MM.1S (cell line): ENCODE measurements at regions not wholly inside any gene's neighbourhood (a gene's known extent, or its start where the extent isn't known, plus 50 kb on each side); places are given as distances from the start of the nearest gene placed in this dataset.
"Not testable (repeated sequence)": the region's sequence is repeated elsewhere in the genome, so short reads cannot be mapped to it uniquely, and the experiment has no call there.

Source experiments
- DNase-seq: peaks from one replicate; pipeline ENCODE4 v3.0.0-alpha.2; 2015
- H2AFZ ChIP-seq: fragments of 300-600 bp; sonication (generic); 2 replicates; pipeline ENCODE4 v1.6.0; 2016; ENCODE audit warnings: antibody characterized with exemption, low read length
- H3F3A ChIP-seq: fragments of 300-600 bp; sonication (generic); 2 replicates; pipeline ENCODE4 v1.6.1; 2016; ENCODE audit warnings: mild to moderate bottlenecking, antibody characterized with exemption, low read length, moderate library complexity, mixed read lengths; ENCODE audit not compliant: insufficient read depth
- H3K27ac ChIP-seq: fragments of 300-600 bp; sonication (generic); 2 replicates; pipeline ENCODE4 v1.5.1; 2016; ENCODE audit warnings: mild to moderate bottlenecking, low read length
- H3K27me3 ChIP-seq: fragments of 300-600 bp; sonication (generic); replicated peaks from 2 replicates; pipeline ENCODE4 v1.6.0; 2016; ENCODE audit warnings: low read length; ENCODE audit not compliant: insufficient read depth
- H3K36me3 ChIP-seq: fragments of 300-600 bp; sonication (generic); replicated peaks from 2 replicates; pipeline ENCODE4 v1.6.1; 2016; ENCODE audit warnings: mild to moderate bottlenecking, low read length, mixed read lengths; ENCODE audit not compliant: insufficient read depth
- H3K4me1 ChIP-seq: fragments of 300-600 bp; sonication (generic); 2 replicates; pipeline ENCODE4 v1.6.1; 2016; ENCODE audit warnings: low read length, mixed read lengths
- H3K4me2 ChIP-seq: fragments of 300-600 bp; sonication (generic); 2 replicates; pipeline ENCODE4 v1.6.0; 2016; ENCODE audit warnings: low read depth, low read length
- H3K4me3 ChIP-seq: fragments of 300-600 bp; sonication (generic); 2 replicates; pipeline ENCODE4 v1.5.1; 2016; ENCODE audit warnings: low read length, mixed read lengths
- H3K79me2 ChIP-seq: fragments of 300-600 bp; sonication (generic); 2 replicates; pipeline ENCODE4 v1.6.1; 2016; ENCODE audit warnings: mixed run types, low read length, mixed read lengths
- H3K9ac ChIP-seq: fragments of 300-600 bp; sonication (generic); 2 replicates; pipeline ENCODE4 v1.6.1; 2016; ENCODE audit warnings: low read length, mixed read lengths
- H3K9me2 ChIP-seq: fragments of 300-600 bp; sonication (generic); replicated peaks from 2 replicates; pipeline ENCODE4 v1.6.1; 2016; ENCODE audit warnings: mild to moderate bottlenecking, low read length, mixed read lengths; ENCODE audit not compliant: insufficient read depth
- H3K9me3 ChIP-seq: fragments of 300-600 bp; sonication (generic); replicated peaks from 2 replicates; pipeline ENCODE4 v1.6.1; 2016; ENCODE audit warnings: mild to moderate bottlenecking, low read length, mixed read lengths; ENCODE audit not compliant: insufficient read depth
- H4K20me1 ChIP-seq: fragments of 300-600 bp; sonication (generic); 2 replicates; pipeline ENCODE4 v1.6.1; 2016; ENCODE audit warnings: mild to moderate bottlenecking, low read length, moderate library complexity, mixed read lengths; ENCODE audit not compliant: insufficient read depth
- EZH2 ChIP-seq: fragments of 300-600 bp; sonication (generic); optimal IDR thresholded peaks from 2 replicates; pipeline ENCODE3; 2017; ENCODE audit warnings: low read depth, mild to moderate bottlenecking, antibody characterized with exemption, low read length, mixed read lengths
- EZH2phosphoT487 ChIP-seq: fragments of 300-600 bp; sonication (generic); IDR thresholded peaks from 2 replicates; pipeline ENCODE4 v1.6.1; 2018; ENCODE audit warnings: antibody characterized with exemption, low read length
- TF ChIP-seq, protein P1 (sequence below): fragments of 300-600 bp; sonication (generic); IDR thresholded peaks from 2 replicates; pipeline ENCODE4 v1.5.1; 2016; ENCODE audit warnings: antibody characterized with exemption, low read length, mixed read lengths

DNA sequence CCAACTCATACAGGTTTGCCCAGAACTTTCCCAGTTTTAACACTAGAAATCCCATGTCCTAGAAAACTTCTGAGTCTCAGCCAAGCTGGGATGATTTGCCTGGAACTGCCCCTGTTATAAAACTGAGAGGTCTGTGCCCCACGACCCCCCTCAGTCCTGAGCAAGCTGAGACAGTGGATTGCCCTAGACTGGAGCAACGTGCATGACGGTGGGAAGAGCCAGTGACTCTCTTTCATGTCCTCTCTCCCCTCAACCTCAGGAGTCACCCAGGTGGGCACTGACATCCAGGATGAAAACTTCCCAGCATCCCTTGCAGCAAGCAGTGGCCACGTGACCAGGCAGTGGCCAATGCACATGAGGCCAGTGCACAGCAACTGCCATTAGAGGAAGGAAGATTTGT is 329.7 kb downstream of the PREX1 start:
- not testable (repeated sequence) for H3K9ac ChIP-seq, H3K4me1 ChIP-seq, H3F3A ChIP-seq, H3K36me3 ChIP-seq, H4K20me1 ChIP-seq, H3K4me2 ChIP-seq, H3K27ac ChIP-seq, H2AFZ ChIP-seq, H3K4me3 ChIP-seq, H3K79me2 ChIP-seq, H3K9me2 ChIP-seq, H3K9me3 ChIP-seq, DNase-seq
- peaks cover 22% of the 10 kb centered on the region for H3K27me3 ChIP-seq

DNA sequence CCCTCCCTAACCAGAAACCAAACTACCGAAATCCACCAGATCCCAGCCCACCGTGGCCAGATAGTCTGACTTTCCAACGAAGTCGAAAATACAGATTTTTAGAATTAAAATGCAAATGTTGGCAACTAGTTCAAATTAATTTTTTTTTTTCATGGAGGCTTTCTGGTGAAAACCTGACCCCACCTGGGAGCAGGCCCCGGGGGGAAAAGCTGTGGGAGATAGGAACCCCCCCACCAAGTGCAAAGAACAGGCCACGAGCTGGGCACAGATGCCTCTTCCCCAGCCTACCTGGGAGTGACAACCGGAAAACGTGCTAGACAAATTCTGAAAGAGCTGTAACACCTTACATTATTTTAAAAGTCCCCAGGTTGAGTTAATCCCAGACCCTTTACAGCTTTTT is 333.8 kb downstream of the PREX1 start:
- H3K27me3 ChIP-seq, result no peaks in the 10 kb centered on the region
- no peaks in the 10 kb centered on the region for H3K9me3 ChIP-seq
- H4K20me1 ChIP-seq, result no peaks in the 10 kb centered on the region
- no peak overlapping the region for H3K9ac ChIP-seq
- H3K79me2 ChIP-seq, result no peaks in the 10 kb centered on the region
- H3K4me2 ChIP-seq, result no peak overlapping the region
- no peaks in the 10 kb centered on the region for H3F3A ChIP-seq
- H3K27ac ChIP-seq, result no peak overlapping the region
- no peaks in the 10 kb centered on the region for H3K36me3 ChIP-seq
- H3K4me1 ChIP-seq, result no peaks in the 10 kb centered on the region
- DNase-seq, result no peak
- H2AFZ ChIP-seq, result no peak overlapping the region
- no peak overlapping the region for H3K4me3 ChIP-seq
- H3K9me2 ChIP-seq, result no peaks in the 10 kb centered on the region
- TF ChIP-seq EZH2phosphoT487, result no peak
- no peak for TF ChIP-seq EZH2
- TF ChIP-seq, protein P1, sequence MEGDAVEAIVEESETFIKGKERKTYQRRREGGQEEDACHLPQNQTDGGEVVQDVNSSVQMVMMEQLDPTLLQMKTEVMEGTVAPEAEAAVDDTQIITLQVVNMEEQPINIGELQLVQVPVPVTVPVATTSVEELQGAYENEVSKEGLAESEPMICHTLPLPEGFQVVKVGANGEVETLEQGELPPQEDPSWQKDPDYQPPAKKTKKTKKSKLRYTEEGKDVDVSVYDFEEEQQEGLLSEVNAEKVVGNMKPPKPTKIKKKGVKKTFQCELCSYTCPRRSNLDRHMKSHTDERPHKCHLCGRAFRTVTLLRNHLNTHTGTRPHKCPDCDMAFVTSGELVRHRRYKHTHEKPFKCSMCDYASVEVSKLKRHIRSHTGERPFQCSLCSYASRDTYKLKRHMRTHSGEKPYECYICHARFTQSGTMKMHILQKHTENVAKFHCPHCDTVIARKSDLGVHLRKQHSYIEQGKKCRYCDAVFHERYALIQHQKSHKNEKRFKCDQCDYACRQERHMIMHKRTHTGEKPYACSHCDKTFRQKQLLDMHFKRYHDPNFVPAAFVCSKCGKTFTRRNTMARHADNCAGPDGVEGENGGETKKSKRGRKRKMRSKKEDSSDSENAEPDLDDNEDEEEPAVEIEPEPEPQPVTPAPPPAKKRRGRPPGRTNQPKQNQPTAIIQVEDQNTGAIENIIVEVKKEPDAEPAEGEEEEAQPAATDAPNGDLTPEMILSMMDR, result no peak

GRCh38 chr20:48493331-48493730 is 334.5 kb downstream of the PREX1 start:
- H4K20me1 ChIP-seq, H3K79me2 ChIP-seq, H2AFZ ChIP-seq, H3K27me3 ChIP-seq, H3K4me2 ChIP-seq, H3K4me1 ChIP-seq, H3K36me3 ChIP-seq, H3F3A ChIP-seq, DNase-seq, H3K9me2 ChIP-seq, H3K27ac ChIP-seq, H3K9me3 ChIP-seq, H3K9ac ChIP-seq, H3K4me3 ChIP-seq: not testable (repeated sequence)

- Histone ChIP-seq H3K27me3 (no peaks in the 10 kb centered on the region), H3K9me2 (no peaks in the 10 kb centered on the region), H3K4me3 (no peak overlapping the region), H2AFZ (no peak overlapping the region), H3K4me1 (no peaks in the 10 kb centered on the region), H3F3A (no peaks in the 10 kb centered on the region), H3K36me3 (no peaks in the 10 kb centered on the region), H3K9ac (no peak overlapping the region), H4K20me1 (no peaks in the 10 kb centered on the region), H3K27ac (no peak overlapping the region), H3K9me3 (no peaks in the 10 kb centered on the region), H3K4me2 (no peak overlapping the region), H3K79me2 (no peaks in the 10 kb centered on the region)
- no peak for TF ChIP-seq EZH2
- no peak for DNase-seq
Observed at GRCh38 chr20:48492715-48493070, 335.1 kb downstream of the PREX1 start.

DNA sequence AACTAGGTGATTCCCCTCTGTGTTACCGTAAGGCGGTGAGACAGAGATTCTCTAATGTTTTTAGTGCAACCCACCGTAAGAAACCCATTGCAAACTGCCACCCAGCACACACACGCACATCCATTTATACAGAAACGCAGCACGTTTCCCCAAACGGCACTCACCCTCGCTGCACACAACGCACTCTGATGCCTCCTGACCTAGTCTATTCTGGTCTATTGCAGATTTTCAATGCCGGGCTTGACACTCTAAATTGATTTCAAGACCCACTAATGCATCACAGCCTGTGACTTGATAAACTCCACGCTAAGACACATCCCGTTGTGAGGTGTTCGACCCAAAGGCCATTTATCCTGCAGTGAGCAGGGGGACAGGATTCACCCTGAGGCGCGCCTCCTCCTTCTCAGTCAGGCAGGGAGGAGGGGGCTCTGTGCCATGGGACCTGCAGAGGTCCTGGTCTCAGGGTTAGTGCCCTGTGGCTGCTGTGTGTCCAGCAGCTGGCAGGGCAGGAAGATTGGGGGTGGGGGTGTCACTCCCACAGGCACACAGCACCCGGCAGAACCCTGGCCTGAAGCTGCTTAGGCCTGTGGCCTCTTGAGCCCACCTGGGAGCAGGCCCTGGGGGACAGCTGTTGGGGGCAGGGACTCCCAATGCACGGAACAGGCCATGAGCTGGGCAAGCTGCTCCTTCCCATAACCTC is 335.6 kb downstream of the PREX1 start:
- H3K27me3 ChIP-seq, result no peaks in the 10 kb centered on the region
- H3K79me2 ChIP-seq, result no peaks in the 10 kb centered on the region
- H2AFZ ChIP-seq, result no peak overlapping the region
- H3K9me3 ChIP-seq, result no peaks in the 10 kb centered on the region
- no peak for DNase-seq
- H3K9ac ChIP-seq, result no peak overlapping the region
- no peaks in the 10 kb centered on the region for H3K36me3 ChIP-seq
- H3F3A ChIP-seq, result no peaks in the 10 kb centered on the region
- no peak overlapping the region for H3K4me3 ChIP-seq
- no peak overlapping the region for H3K27ac ChIP-seq
- TF ChIP-seq, protein P1, result no peak
- TF ChIP-seq EZH2 (no peak), EZH2phosphoT487 (no peak)
- H4K20me1 ChIP-seq, result no peaks in the 10 kb centered on the region
- H3K9me2 ChIP-seq, result no peaks in the 10 kb centered on the region
- no peaks in the 10 kb centered on the region for H3K4me1 ChIP-seq
- no peak overlapping the region for H3K4me2 ChIP-seq
